ENCODE measurements at regions not wholly inside any gene's neighbourhood (a gene's known extent, or its start where the extent isn't known, plus 50 kb on each side); places are given as distances from the start of the nearest gene placed in this dataset.

GRCh38 chr5:61245936-61246335 is 83.7 kb upstream of the SMIM15 start:
- TF ChIP-seq CTCF (IDR thresholded peaks at IDR 0.05; ENCODE audit: borderline replicate concordance, extremely low read depth, insufficient read depth), result no peak
- no peaks in the 10 kb centered on the region for H3K27me3 ChIP-seq (ENCODE audit: control insufficient read depth, insufficient read depth, low read length)
- DNase-seq (no peak), FAIRE-seq (no peak)
- peaks cover 0 to 3% (median 0%) of the 10 kb centered on the region in 3 donors for H3K9me3 ChIP-seq (ENCODE audit: control insufficient read depth in 2 of 3, insufficient read depth in 1 of 3, low read length in 3 of 3)
- H3K27ac ChIP-seq (ENCODE audit: low read depth in 2 of 2, low read length in 2 of 2), result no peak overlapping the region
- H3K4me3 ChIP-seq (ENCODE audit: low read length in 3 of 3), result no peak overlapping the region
- intact Hi-C loops (cut with DNase I), result no loop called here
- no peaks in the 10 kb centered on the region for H3K36me3 ChIP-seq (ENCODE audit: control insufficient read depth in 2 of 3, insufficient read depth in 3 of 3, low read length in 3 of 3)
- H3K9ac ChIP-seq (ENCODE audit: low read length in 3 of 3), result no peak overlapping the region
- H3K4me1 ChIP-seq (ENCODE audit: control insufficient read depth in 2 of 3, insufficient read depth in 2 of 3, low read depth in 1 of 3, low read length in 3 of 3), result peaks cover 0 to 6% (median 5%) of the 10 kb centered on the region in 3 donors

GRCh38 chr5:61246768-61247307 is 84.6 kb upstream of the SMIM15 start:
- FAIRE-seq, result no peak

GRCh38 chr5:61251874-61252642 is 80.0 kb upstream of the ZSWIM6 start:
- no peak overlapping the region for H3K9ac ChIP-seq (ENCODE audit: low read length in 3 of 3)
- DNase-seq (no peak), FAIRE-seq (no peak)
- no peak overlapping the region for H3K27ac ChIP-seq (ENCODE audit: low read depth in 2 of 2, low read length in 2 of 2)
- peaks cover 0 to 3% (median 0%) of the 10 kb centered on the region in 3 donors for H3K9me3 ChIP-seq (ENCODE audit: control insufficient read depth in 2 of 3, insufficient read depth in 1 of 3, low read length in 3 of 3)
- H3K4me3 ChIP-seq (ENCODE audit: low read length in 3 of 3), result no peak overlapping the region
- H3K27me3 ChIP-seq (ENCODE audit: control insufficient read depth, insufficient read depth, low read length), result no peaks in the 10 kb centered on the region
- no peak for TF ChIP-seq CTCF (IDR thresholded peaks at IDR 0.05; ENCODE audit: borderline replicate concordance, extremely low read depth, insufficient read depth)
- H3K36me3 ChIP-seq (ENCODE audit: control insufficient read depth in 2 of 3, insufficient read depth in 3 of 3, low read length in 3 of 3), result no peaks in the 10 kb centered on the region
- intact Hi-C loops (cut with DNase I), result no loop called here
- H3K4me1 ChIP-seq (ENCODE audit: control insufficient read depth in 2 of 3, insufficient read depth in 2 of 3, low read depth in 1 of 3, low read length in 3 of 3), result peaks cover 0 to 12% (median 11%) of the 10 kb centered on the region in 3 donors

More at GRCh38 chr5:61246768-61247307, 84.6 kb upstream of the SMIM15 start:
- H3K9ac ChIP-seq (ENCODE audit: low read length in 3 of 3), result no peak overlapping the region
- no peaks in the 10 kb centered on the region for H3K27me3 ChIP-seq (ENCODE audit: control insufficient read depth, insufficient read depth, low read length)
- H3K9me3 ChIP-seq (ENCODE audit: control insufficient read depth in 2 of 3, insufficient read depth in 1 of 3, low read length in 3 of 3), result peaks cover 0 to 3% (median 0%) of the 10 kb centered on the region in 3 donors
- DNase-seq, result no peak
- peaks cover 0 to 6% (median 5%) of the 10 kb centered on the region in 3 donors for H3K4me1 ChIP-seq (ENCODE audit: control insufficient read depth in 2 of 3, insufficient read depth in 2 of 3, low read depth in 1 of 3, low read length in 3 of 3)
- intact Hi-C loops (cut with DNase I), result no loop called here
- H3K4me3 ChIP-seq (ENCODE audit: low read length in 3 of 3), result no peak overlapping the region
- H3K27ac ChIP-seq (ENCODE audit: low read depth in 2 of 2, low read length in 2 of 2), result no peak overlapping the region
- no peaks in the 10 kb centered on the region for H3K36me3 ChIP-seq (ENCODE audit: control insufficient read depth in 2 of 3, insufficient read depth in 3 of 3, low read length in 3 of 3)
- no peak for TF ChIP-seq CTCF (IDR thresholded peaks at IDR 0.05; ENCODE audit: borderline replicate concordance, extremely low read depth, insufficient read depth)
